Neural cell (in vitro differentiated cells): ENCODE measurements at regions not wholly inside any gene's neighbourhood (a gene's known extent, or its start where the extent isn't known, plus 50 kb on each side); places are given as distances from the start of the nearest gene placed in this dataset.

ENCODE experiments used
- H2AFZ ChIP-seq: fragments of 200-600, 300-800 bp; sonication (generic), shearing (Covaris generic); 2 replicates; pipeline ENCODE4 v1.6.0; 2014; ENCODE audit warnings: low read depth, mild to moderate bottlenecking, antibody characterized with exemption, low read length, moderate library complexity
- H3F3A ChIP-seq: fragments of 200-600 bp; shearing (Covaris generic); 2 replicates; pipeline ENCODE4 v1.6.1; 2016; ENCODE audit warnings: mild to moderate bottlenecking, moderate library complexity, mixed read lengths, antibody characterized with exemption, low read length; ENCODE audit not compliant: insufficient read depth, poor library complexity, severe bottlenecking
- H3K27ac ChIP-seq: fragments of 200-600, 300-800 bp; sonication (generic), shearing (Covaris generic); 2 replicates; pipeline ENCODE4 v1.5.1; 2014; ENCODE audit warnings: mild to moderate bottlenecking, low read length, moderate library complexity
- H3K27me3 ChIP-seq: fragments of 300-800, 200-600 bp; sonication (generic), shearing (Covaris generic); 2 replicates; pipeline ENCODE4 v1.6.0; 2014; ENCODE audit warnings: mild to moderate bottlenecking, low read depth, low read length, moderate library complexity; ENCODE audit not compliant: insufficient read depth
- H3K36me3 ChIP-seq: fragments of 300-800, 200-600 bp; sonication (generic), shearing (Covaris generic); 2 replicates; pipeline ENCODE4 v1.5.1; 2014; ENCODE audit warnings: mild to moderate bottlenecking, antibody characterized with exemption, low read length, moderate library complexity; ENCODE audit not compliant: insufficient read depth
- H3K4me2 ChIP-seq: fragments of 300-800, 200-600 bp; sonication (generic), shearing (Covaris generic); 2 replicates; pipeline ENCODE4 v1.6.0; 2014; ENCODE audit warnings: mild to moderate bottlenecking, low read length
- H3K4me3 ChIP-seq: fragments of 300-800, 200-600 bp; sonication (generic), shearing (Covaris generic); 2 replicates; pipeline ENCODE4 v1.5.1; 2014; ENCODE audit warnings: mild to moderate bottlenecking, low read length, moderate library complexity
- H3K79me2 ChIP-seq: fragments of 200-600 bp; shearing (Covaris generic); replicated peaks from 2 replicates; pipeline ENCODE4 v1.6.0; 2014; ENCODE audit warnings: mild to moderate bottlenecking, low read length, moderate library complexity; ENCODE audit not compliant: insufficient read depth
- H3K9ac ChIP-seq: fragments of 300-800, 200-600 bp; sonication (generic), shearing (Covaris generic); 2 replicates; pipeline ENCODE4 v1.6.1; 2016; ENCODE audit warnings: mild to moderate bottlenecking, low read length, mixed read lengths
- H3K9me2 ChIP-seq: fragments of 200-600 bp; shearing (Covaris generic); 2 replicates; pipeline ENCODE4 v1.6.1; 2016; ENCODE audit warnings: mild to moderate bottlenecking, low read length, mixed read lengths; ENCODE audit not compliant: insufficient read depth
- H3K9me3 ChIP-seq: fragments of 200-600, 300-800 bp; sonication (generic), shearing (Covaris generic); 2 replicates; pipeline ENCODE4 v1.6.1; 2016; ENCODE audit warnings: mild to moderate bottlenecking, mixed run types, low read length, moderate library complexity, mixed read lengths
- H4K20me1 ChIP-seq: fragments of 200-600 bp; shearing (Covaris generic); 2 replicates; pipeline ENCODE4 v1.6.1; 2016; ENCODE audit warnings: mild to moderate bottlenecking, mixed run types; ENCODE audit not compliant: insufficient read depth
- EP300 ChIP-seq: fragments of 450-650 bp; conservative IDR thresholded peaks from 2 replicates; pipeline ENCODE4 v1.6.1; 2014; ENCODE audit warnings: antibody characterized with exemption, mild to moderate bottlenecking, moderate library complexity; ENCODE audit not compliant: poor library complexity, severe bottlenecking
- EZH2 ChIP-seq: fragments of 200-600, 300-800 bp; shearing (Covaris generic), sonication (generic); IDR thresholded peaks from 2 replicates; pipeline ENCODE4 v1.6.1; 2014; ENCODE audit warnings: antibody characterized with exemption, low read length, borderline replicate concordance, mild to moderate bottlenecking; ENCODE audit not compliant: insufficient read depth, poor library complexity, severe bottlenecking
- MXI1 ChIP-seq: fragments of 450-650 bp; conservative IDR thresholded peaks from 2 replicates; pipeline ENCODE4 v1.6.1; 2014; ENCODE audit warnings: antibody characterized with exemption, mild to moderate bottlenecking; ENCODE audit not compliant: poor library complexity, severe bottlenecking
- POLR2AphosphoS5 ChIP-seq: IDR thresholded peaks from 2 replicates; pipeline ENCODE4 v1.6.1; 2012
- RAD21 ChIP-seq: fragments of 450-650 bp; conservative IDR thresholded peaks from 2 replicates; pipeline ENCODE4 v1.6.1; 2014; ENCODE audit warnings: antibody characterized with exemption, mild to moderate bottlenecking, moderate library complexity
- SMC3 ChIP-seq: fragments of 450-650 bp; conservative IDR thresholded peaks from 2 replicates; pipeline ENCODE4 v1.6.1; 2014; ENCODE audit warnings: antibody characterized with exemption, mild to moderate bottlenecking, moderate library complexity; ENCODE audit not compliant: poor library complexity
- TAF1 ChIP-seq: IDR thresholded peaks from 2 replicates; pipeline ENCODE4 v1.6.1; 2012; ENCODE audit warnings: low read depth
- TF ChIP-seq, protein P1 (sequence below): fragments of 450-650 bp; IDR thresholded peaks from 2 replicates; pipeline ENCODE4 v1.5.1; 2014; ENCODE audit warnings: antibody characterized with exemption, mild to moderate bottlenecking, moderate library complexity; ENCODE audit not compliant: poor library complexity, severe bottlenecking

DNA sequence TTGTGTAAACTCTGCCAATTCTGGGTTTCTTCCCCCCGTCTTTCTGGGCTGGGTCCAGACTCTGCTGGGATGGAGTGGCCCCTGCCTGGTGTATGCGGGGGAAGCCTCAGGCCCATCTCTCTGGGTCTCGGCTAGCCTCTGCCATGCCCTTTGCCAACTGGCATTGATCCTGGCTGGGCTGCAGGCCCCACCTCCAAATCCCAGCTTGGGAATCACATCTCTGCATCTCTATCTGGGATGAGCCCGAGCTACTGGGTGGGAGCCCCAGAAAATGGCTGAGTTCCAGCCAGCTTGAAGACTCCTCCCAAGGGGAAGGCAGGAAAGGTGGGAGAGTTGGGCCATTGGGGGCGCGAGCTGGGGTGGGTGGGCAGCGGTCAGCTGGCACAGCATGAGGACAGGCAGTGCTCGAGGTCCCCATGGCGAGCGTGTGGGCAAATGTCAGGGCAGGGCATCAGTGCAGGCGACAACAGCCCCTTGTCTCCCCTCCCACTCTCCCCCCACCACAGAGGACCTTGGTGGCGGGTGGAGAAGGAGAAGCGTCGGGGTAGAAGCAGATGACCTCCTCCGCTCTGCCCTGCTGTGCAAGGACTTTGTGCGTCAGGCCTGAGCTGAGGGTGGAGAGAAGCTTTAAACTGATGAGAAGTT lies 139.4 kb downstream of the ASB1 start:
- H3K9me3 ChIP-seq, result no peaks in the 10 kb centered on the region
- no peaks in the 10 kb centered on the region for H3K36me3 ChIP-seq
- no peak overlapping the region for H3K9ac ChIP-seq
- TF ChIP-seq, protein P1, sequence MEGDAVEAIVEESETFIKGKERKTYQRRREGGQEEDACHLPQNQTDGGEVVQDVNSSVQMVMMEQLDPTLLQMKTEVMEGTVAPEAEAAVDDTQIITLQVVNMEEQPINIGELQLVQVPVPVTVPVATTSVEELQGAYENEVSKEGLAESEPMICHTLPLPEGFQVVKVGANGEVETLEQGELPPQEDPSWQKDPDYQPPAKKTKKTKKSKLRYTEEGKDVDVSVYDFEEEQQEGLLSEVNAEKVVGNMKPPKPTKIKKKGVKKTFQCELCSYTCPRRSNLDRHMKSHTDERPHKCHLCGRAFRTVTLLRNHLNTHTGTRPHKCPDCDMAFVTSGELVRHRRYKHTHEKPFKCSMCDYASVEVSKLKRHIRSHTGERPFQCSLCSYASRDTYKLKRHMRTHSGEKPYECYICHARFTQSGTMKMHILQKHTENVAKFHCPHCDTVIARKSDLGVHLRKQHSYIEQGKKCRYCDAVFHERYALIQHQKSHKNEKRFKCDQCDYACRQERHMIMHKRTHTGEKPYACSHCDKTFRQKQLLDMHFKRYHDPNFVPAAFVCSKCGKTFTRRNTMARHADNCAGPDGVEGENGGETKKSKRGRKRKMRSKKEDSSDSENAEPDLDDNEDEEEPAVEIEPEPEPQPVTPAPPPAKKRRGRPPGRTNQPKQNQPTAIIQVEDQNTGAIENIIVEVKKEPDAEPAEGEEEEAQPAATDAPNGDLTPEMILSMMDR, result no peak
- TF ChIP-seq RAD21 (no peak), MXI1 (no peak), SMC3 (no peak)
- no peaks in the 10 kb centered on the region for H3K27me3 ChIP-seq
- H3F3A ChIP-seq, result no peaks in the 10 kb centered on the region
- H3K4me3 ChIP-seq, result no peak overlapping the region
- no peak overlapping the region for H3K27ac ChIP-seq
- H3K79me2 ChIP-seq, result no peaks in the 10 kb centered on the region
- H2AFZ ChIP-seq, result no peak overlapping the region
- H4K20me1 ChIP-seq, result no peaks in the 10 kb centered on the region
- H3K9me2 ChIP-seq, result no peaks in the 10 kb centered on the region
- H3K4me2 ChIP-seq, result no peak overlapping the region

DNA sequence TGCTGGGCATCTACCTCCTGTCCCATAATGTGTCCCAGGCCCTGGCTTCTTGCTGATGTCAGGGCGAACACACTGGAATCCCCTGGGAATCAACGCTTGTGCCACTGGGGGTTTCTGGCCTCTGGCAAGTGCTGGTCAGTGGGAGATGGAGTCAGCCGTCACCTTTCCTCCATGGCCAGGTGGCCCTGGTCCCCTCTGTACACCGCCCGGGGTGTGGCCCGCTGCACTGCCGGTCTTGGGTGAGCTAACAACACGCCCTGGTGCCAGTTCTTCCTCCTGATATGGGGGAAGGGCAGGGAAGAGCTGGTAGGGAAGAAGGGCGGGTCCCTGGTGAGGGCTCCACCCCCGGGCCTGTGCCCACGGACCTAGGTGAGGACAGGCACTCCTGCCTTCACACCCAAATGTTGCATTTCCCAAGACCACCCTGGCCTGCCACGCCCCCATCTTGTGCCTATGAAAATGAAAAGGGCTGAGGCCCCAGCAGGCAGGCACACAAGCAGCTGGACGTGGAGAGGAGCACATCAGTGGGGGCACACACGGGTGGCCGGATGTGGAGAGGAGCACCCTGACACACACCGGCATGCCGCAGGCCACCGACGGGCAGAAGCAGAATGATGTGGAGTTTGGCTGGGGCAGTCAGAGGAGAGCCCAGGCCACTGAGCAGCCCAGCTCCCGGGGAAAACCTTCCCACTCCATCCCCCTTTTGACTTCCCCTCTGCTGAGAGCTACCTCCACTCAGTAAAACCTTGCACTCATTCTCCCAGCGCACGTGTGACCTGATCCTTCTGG lies 140.5 kb downstream of the ASB1 start:
- H3F3A ChIP-seq, result no peaks in the 10 kb centered on the region

DNA sequence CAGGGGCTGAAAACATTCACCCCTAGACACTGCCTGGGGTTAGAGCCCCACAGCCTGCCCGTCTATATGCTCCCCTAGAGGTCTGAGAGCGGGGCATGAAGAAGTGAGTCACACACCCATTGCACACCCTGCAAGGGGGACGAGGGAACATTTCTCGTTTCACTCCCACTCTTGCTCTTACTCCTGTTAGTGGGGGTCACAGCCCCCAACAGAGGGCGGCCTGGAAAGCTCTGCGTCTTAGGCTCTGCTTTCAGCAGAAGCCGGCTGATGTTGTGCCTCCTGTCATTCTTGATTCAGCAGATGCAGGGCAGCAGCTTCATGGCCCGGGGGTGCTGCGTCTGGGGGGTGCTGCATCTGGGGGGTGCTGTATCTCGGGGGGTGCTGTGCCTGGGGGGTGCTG lies 141.3 kb downstream of the ASB1 start:
- H3K27me3 ChIP-seq, result no peaks in the 10 kb centered on the region
- no peaks in the 10 kb centered on the region for H3K36me3 ChIP-seq
- no peak overlapping the region for H3K27ac ChIP-seq
- no peaks in the 10 kb centered on the region for H3F3A ChIP-seq
- H3K4me2 ChIP-seq, result no peak overlapping the region
- H3K79me2 ChIP-seq, result no peaks in the 10 kb centered on the region
- H3K4me3 ChIP-seq, result no peak overlapping the region
- H3K9ac ChIP-seq, result no peak overlapping the region
- no peak overlapping the region for H2AFZ ChIP-seq
- no peaks in the 10 kb centered on the region for H4K20me1 ChIP-seq
- H3K9me2 ChIP-seq, result no peaks in the 10 kb centered on the region
- H3K9me3 ChIP-seq, result no peaks in the 10 kb centered on the region
- TF ChIP-seq, protein P1, result no peak
- no peak for TF ChIP-seq EP300
- TF ChIP-seq EZH2, result no peak
- TF ChIP-seq SMC3, result no peak
- TF ChIP-seq RAD21, result no peak
- TF ChIP-seq TAF1, result no peak
- TF ChIP-seq MXI1, result no peak

More for the DNA sequence above, 140.5 kb downstream of the ASB1 start:
- no peak overlapping the region for H2AFZ ChIP-seq
- H3K4me3 ChIP-seq, result no peak overlapping the region
- no peak overlapping the region for H3K4me2 ChIP-seq
- no peaks in the 10 kb centered on the region for H3K9me2 ChIP-seq
- H3K27ac ChIP-seq, result no peak overlapping the region
- H3K36me3 ChIP-seq, result no peaks in the 10 kb centered on the region
- no peaks in the 10 kb centered on the region for H3K9me3 ChIP-seq
- no peaks in the 10 kb centered on the region for H3K27me3 ChIP-seq
- no peaks in the 10 kb centered on the region for H4K20me1 ChIP-seq
- H3K79me2 ChIP-seq, result no peaks in the 10 kb centered on the region
- no peak overlapping the region for H3K9ac ChIP-seq
- TF ChIP-seq RAD21 (no peak), EP300 (no peak), MXI1 (no peak), EZH2 (no peak), POLR2AphosphoS5 (no peak)
- TF ChIP-seq, protein P1, result no peak
